Glutamatergic neuron (in vitro differentiated cells): ENCODE measurements at regions not wholly inside any gene's neighbourhood (a gene's known extent, or its start where the extent isn't known, plus 50 kb on each side); places are given as distances from the start of the nearest gene placed in this dataset.

Experiments used
- DNase-seq: peaks from one replicate; pipeline ENCODE4 v3.0.0; 2022
- H3K27ac Mint-ChIP-seq: one replicate; pipeline ENCODE4 v1.8.0; 2020; ENCODE audit warnings: mild to moderate bottlenecking, mixed read lengths, inconsistent platforms; ENCODE audit not compliant: unreplicated experiment
- H3K27me3 Mint-ChIP-seq: one replicate; pipeline ENCODE4 v1.8.0; 2020; ENCODE audit warnings: mild to moderate bottlenecking, moderate library complexity, mixed read lengths, inconsistent platforms; ENCODE audit not compliant: unreplicated experiment
- H3K36me3 Mint-ChIP-seq: one replicate; pipeline ENCODE4 v1.8.0; 2020; ENCODE audit warnings: mild to moderate bottlenecking, mixed read lengths, inconsistent platforms; ENCODE audit not compliant: unreplicated experiment
- H3K4me1 Mint-ChIP-seq: one replicate; pipeline ENCODE4 v1.8.0; 2020; ENCODE audit warnings: mild to moderate bottlenecking, low read depth, mixed read lengths, inconsistent platforms; ENCODE audit not compliant: unreplicated experiment
- H3K4me3 Mint-ChIP-seq: one replicate; pipeline ENCODE4 v1.8.0; 2020; ENCODE audit warnings: mild to moderate bottlenecking, mixed read lengths, inconsistent platforms; ENCODE audit not compliant: unreplicated experiment
- H3K9me3 Mint-ChIP-seq: one replicate; pipeline ENCODE4 v1.8.0; 2020; ENCODE audit warnings: mild to moderate bottlenecking, moderate library complexity, mixed read lengths, inconsistent platforms; ENCODE audit not compliant: unreplicated experiment
- TF ChIP-seq, protein P1 (sequence below): fragments of 200-600 bp; sonication (generic); IDR thresholded peaks from one replicate; pipeline ENCODE4 v1.5.0; 2021; ENCODE audit not compliant: partially characterized antibody, unreplicated experiment

DNA sequence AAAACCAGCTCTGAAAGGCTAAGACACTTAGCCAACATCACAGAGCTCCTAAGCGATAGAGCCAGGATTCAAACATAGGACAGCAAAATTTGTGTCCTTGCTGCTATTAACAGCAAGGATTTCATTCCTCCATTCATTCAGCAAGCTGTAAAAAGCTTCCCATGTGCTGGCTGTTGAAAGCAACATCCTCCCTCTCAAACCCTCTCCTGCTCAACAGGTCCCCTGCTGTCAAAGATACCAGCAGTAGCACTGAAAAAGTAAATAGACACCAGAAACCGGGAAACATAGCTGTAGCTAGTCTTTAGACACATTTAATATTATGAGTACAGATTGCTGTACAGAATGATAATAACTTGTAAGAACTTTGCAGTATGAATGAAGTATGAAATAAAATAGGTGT lies 52.6 kb upstream of the ADAMTSL1 start:
- no peak for DNase-seq
- Mint-ChIP-seq H3K27me3 (no peaks in the 10 kb centered on the region), H3K36me3 (no peaks in the 10 kb centered on the region), H3K27ac (no peak overlapping the region), H3K4me1 (no peaks in the 10 kb centered on the region), H3K4me3 (no peak overlapping the region), H3K9me3 (no peaks in the 10 kb centered on the region)
- TF ChIP-seq, protein P1, sequence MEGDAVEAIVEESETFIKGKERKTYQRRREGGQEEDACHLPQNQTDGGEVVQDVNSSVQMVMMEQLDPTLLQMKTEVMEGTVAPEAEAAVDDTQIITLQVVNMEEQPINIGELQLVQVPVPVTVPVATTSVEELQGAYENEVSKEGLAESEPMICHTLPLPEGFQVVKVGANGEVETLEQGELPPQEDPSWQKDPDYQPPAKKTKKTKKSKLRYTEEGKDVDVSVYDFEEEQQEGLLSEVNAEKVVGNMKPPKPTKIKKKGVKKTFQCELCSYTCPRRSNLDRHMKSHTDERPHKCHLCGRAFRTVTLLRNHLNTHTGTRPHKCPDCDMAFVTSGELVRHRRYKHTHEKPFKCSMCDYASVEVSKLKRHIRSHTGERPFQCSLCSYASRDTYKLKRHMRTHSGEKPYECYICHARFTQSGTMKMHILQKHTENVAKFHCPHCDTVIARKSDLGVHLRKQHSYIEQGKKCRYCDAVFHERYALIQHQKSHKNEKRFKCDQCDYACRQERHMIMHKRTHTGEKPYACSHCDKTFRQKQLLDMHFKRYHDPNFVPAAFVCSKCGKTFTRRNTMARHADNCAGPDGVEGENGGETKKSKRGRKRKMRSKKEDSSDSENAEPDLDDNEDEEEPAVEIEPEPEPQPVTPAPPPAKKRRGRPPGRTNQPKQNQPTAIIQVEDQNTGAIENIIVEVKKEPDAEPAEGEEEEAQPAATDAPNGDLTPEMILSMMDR, result no peak

DNA sequence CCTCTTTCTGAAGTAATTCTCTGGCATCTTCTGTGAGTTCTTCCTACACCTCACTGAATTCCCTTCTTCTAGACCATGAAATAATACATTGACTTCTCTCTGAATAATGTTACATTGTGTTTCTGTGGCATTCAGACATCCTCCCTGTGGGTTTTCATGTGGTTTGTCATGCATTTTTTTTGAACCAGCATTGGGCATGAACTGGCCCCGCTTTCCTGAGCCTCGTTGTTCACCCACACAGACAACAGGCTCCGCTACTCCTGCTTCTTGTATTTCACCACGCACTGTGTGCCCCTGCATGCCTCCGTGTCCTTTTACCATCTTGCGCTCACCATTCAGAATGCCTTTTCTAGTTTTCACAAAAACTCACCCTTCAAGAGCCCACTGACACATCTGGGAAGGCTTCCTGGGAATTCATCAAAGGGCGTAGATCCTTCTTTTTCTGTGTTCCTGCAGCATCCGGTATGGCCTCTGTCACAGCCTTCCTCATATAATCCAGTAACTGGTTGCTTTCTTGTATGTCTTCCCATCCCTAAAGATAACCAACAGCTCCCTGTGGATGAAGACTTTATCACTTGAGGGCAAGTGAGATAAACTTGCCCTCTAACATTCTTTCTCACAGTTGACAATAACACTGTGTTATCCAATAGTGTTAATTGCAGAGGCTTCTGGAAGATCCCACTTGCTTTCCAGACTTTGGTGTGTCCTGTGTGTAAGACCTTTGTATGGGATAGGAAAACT lies 51.5 kb upstream of the ADAMTSL1 start:
- no peak overlapping the region for H3K4me3 Mint-ChIP-seq
- no peak overlapping the region for H3K27ac Mint-ChIP-seq
- no peaks in the 10 kb centered on the region for H3K36me3 Mint-ChIP-seq
- H3K9me3 Mint-ChIP-seq, result no peaks in the 10 kb centered on the region
- TF ChIP-seq, protein P1, result no peak
- no peaks in the 10 kb centered on the region for H3K27me3 Mint-ChIP-seq
- no peaks in the 10 kb centered on the region for H3K4me1 Mint-ChIP-seq
- no peak for DNase-seq

DNA sequence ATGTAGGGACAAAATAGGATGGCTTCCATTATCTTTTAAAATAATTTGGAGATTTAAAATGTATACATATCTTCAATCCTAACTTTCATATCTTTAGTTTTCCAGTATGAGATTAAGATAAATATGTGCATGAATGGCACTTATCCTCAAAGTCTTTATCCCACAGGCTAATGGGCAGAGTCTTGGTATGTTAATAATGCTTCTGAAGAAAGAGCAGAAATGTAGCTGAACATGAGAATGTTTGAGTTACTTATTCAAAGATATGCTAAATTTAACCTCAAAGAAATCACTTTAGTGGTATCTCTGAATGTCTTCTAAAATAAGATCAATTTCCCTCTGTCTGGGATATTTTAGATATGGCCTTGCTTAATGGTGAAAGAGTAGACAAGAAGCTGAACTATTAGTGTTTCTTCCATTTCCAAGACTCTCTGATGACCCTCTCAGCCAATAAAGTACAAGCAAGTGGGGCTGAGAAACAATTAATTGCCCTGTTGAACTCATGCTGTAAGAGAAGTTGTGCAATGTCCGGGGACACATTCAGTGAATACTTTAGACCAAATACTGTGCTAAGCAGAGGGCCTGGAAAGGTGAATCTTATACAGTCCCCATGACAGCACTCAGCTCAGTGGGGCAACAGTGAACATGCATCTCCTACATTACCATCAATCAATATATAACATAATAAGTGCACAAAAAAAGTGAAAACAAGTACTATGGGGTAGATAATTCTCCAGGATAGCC lies 50.0 kb upstream of the ADAMTSL1 start:
- no peak for DNase-seq
- H3K4me1 Mint-ChIP-seq, result no peaks in the 10 kb centered on the region
- H3K27ac Mint-ChIP-seq, result no peak overlapping the region
- no peaks in the 10 kb centered on the region for H3K9me3 Mint-ChIP-seq
- TF ChIP-seq, protein P1, result no peak
- H3K36me3 Mint-ChIP-seq, result no peaks in the 10 kb centered on the region
- no peaks in the 10 kb centered on the region for H3K27me3 Mint-ChIP-seq
- H3K4me3 Mint-ChIP-seq, result no peak overlapping the region
